ENCODE measurements at regions not wholly inside any gene's neighbourhood (a gene's known extent, or its start where the extent isn't known, plus 50 kb on each side); places are given as distances from the start of the nearest gene placed in this dataset.

- TF ChIP-seq RBBP5 (IDR thresholded peaks at IDR 0.05; ENCODE audit: borderline replicate concordance, low read depth, low read length) = no peak
Measured at GRCh38 chr15:87429754-87430153, 826.8 kb downstream of the NTRK3 start (continued).

- H4K5ac ChIP-seq (ENCODE audit: insufficient read length, low read depth, low read length) = no peak overlapping the region
- CTCF ChIA-PET (ENCODE audit: partially characterized antibody) = no interaction called here
- H3K4me1 ChIP-seq (replicated peaks in 1 of 4; ENCODE audit: control insufficient read depth in 3 of 4, insufficient read depth in 4 of 4, low read length in 3 of 4) = no peaks in the 10 kb centered on the region; a peak in 1 of 7 replicates
- H3K9ac ChIP-seq (replicated peaks in 1 of 4; ENCODE audit: extremely low read depth in 1 of 4, low read depth in 3 of 4, low read length in 3 of 4) = no peak overlapping the region
- no peak overlapping the region for H2BK20ac ChIP-seq (ENCODE audit: low read length)
- H3K23me2 ChIP-seq (ENCODE audit: low read depth, low read length) = no peaks in the 10 kb centered on the region
- no peak overlapping the region for H3K23ac ChIP-seq (ENCODE audit: insufficient read length)
- no peaks in the 10 kb centered on the region for H3K79me1 ChIP-seq (ENCODE audit: low read depth, low read length)
- H4K8ac ChIP-seq (ENCODE audit: extremely low read depth, insufficient read depth, low read length) = no peak overlapping the region
- H3K14ac ChIP-seq (ENCODE audit: insufficient read length) = no peak overlapping the region
- H2AFZ ChIP-seq (ENCODE audit: low read length) = no peak overlapping the region
- FAIRE-seq = no peak
- WGBS, 2 experiments (ENCODE audit: extremely low coverage in 1 of 2, insufficient coverage in 1 of 2, insufficient read length in 1 of 2, insufficient replicate concordance in 2 of 2, low coverage in 1 of 2, low lambda C conversion rate in 2 of 2, missing lambda C conversion rate in 1 of 2) = 100% methylated on average over 2 of the region's 2 CpGs; no CpG with 5 or more reads in 1 of the 2 experiments
- H3K27me3 ChIP-seq (replicated peaks in 1 of 4; ENCODE audit: control insufficient read depth in 3 of 4, extremely low read depth in 1 of 4, insufficient read depth in 3 of 4, low read length in 3 of 4) = no peaks in the 10 kb centered on the region
- no peak overlapping the region for H3K56ac ChIP-seq (replicated peaks; ENCODE audit: insufficient read length, low read depth, low read length)
- H2BK120ac ChIP-seq (replicated peaks; ENCODE audit: low read depth, low read length) = no peak overlapping the region
- H3K9me3 ChIP-seq (ENCODE audit: insufficient read depth in 2 of 2, low read depth in 1 of 2, low read length in 1 of 2) = no peaks in the 10 kb centered on the region
- no peak overlapping the region for H2BK5ac ChIP-seq (ENCODE audit: low read depth, low read length)
- H3K79me2 ChIP-seq (ENCODE audit: control insufficient read depth in 1 of 2, insufficient read depth in 2 of 2, low read length in 2 of 2) = no peaks in the 10 kb centered on the region
- POLR2A ChIA-PET (ENCODE audit: partially characterized antibody) = no interaction called here
- no peaks in the 10 kb centered on the region for H4K20me1 ChIP-seq (replicated peaks in 1 of 2; ENCODE audit: control insufficient read depth in 1 of 2, insufficient read depth in 2 of 2, low read length in 2 of 2)
- H3K18ac ChIP-seq (ENCODE audit: extremely low read depth, low read length) = no peak overlapping the region
- no peak for TF ChIP-seq GABPA (IDR thresholded peaks at IDR 0.05; ENCODE audit: borderline replicate concordance, insufficient read depth, low read length)
- no peak for DNase-seq (ENCODE audit: low read depth in 1 of 2, low spot score in 2 of 2)
- H2BK15ac ChIP-seq (ENCODE audit: low read length) = no peak overlapping the region
- H2AK5ac ChIP-seq (ENCODE audit: low read depth, low read length) = no peak overlapping the region
- H2BK12ac ChIP-seq (ENCODE audit: low read depth, low read length) = no peak overlapping the region
- H3K4me2 ChIP-seq (ENCODE audit: insufficient read depth in 1 of 2, low read depth in 2 of 2, low read length in 2 of 2) = no peak overlapping the region
- H3K36me3 ChIP-seq (ENCODE audit: control insufficient read depth in 2 of 4, insufficient read depth in 4 of 4, low read length in 3 of 4) = no peaks in the 10 kb centered on the region
- H4K91ac ChIP-seq (replicated peaks; ENCODE audit: insufficient read length, low read length) = no peak overlapping the region
- H3K4ac ChIP-seq (replicated peaks; ENCODE audit: insufficient read length, low read depth, low read length) = no peak overlapping the region
- no peak overlapping the region for H3K27ac ChIP-seq (ENCODE audit: low read depth, low read length)
- H3K4me3 ChIP-seq (ENCODE audit: extremely low read depth in 1 of 4, insufficient read depth in 2 of 4, low read depth in 3 of 4, low read length in 4 of 4) = no peak overlapping the region
Measured at GRCh38 chr15:87420017-87420416, 836.5 kb downstream of the NTRK3 start.
